Endothelial cell of umbilical vein (primary cell): ENCODE measurements at regions not wholly inside any gene's neighbourhood (a gene's known extent, or its start where the extent isn't known, plus 50 kb on each side); places are given as distances from the start of the nearest gene placed in this dataset.
A peak's percentile ranks its signal among the peaks of the same experiment; 100 is the strongest.

Experiments
- BruUV-seq: library from RNA; stranded (reverse); fragments of 400-500 nt; replicated peaks from 2 replicates; lab custom pipeline; 2021; lab: Mats Ljungman, UMichigan
- CTCF ChIA-PET: fragments of 300-600, 350-600 bp; sonication (Branson Sonifier 250); formaldehyde crosslinking; loops from one replicate; lab custom pipeline; 2021; ENCODE audit warnings: antibody characterized with exemption, inconsistent platforms; lab: Charles Lee
- POLR2A ChIA-PET: fragments of 300-600, 350-600 bp; sonication (Branson Sonifier 250); formaldehyde crosslinking; loops from one replicate; lab custom pipeline; 2021; ENCODE audit warnings: antibody characterized with exemption, inconsistent platforms; lab: Charles Lee
- DNase-seq: peaks from one replicate; pipeline ENCODE4 v3.0.0-alpha.2; 2011; ENCODE audit warnings: low read depth, low spot score
- FAIRE-seq: peaks from 2 replicates; lab custom pipeline; 2011; peaks lifted over from hg19 to GRCh38; lab: Jason Lieb, UNC
- H2AFZ ChIP-seq: 2 replicates; pipeline ENCODE4 v1.6.0; 2012; ENCODE audit warnings: low read depth, low read length, control low read depth, inconsistent platforms
- H3K27ac ChIP-seq: 2 replicates; pipeline ENCODE4 v1.5.1; 2011; ENCODE audit warnings: low read depth, mild to moderate bottlenecking, control low read depth, low read length, moderate library complexity; ENCODE audit not compliant: insufficient read depth
- H3K27me3 ChIP-seq, 2 experiments: 2 replicates each; pipeline versions ENCODE4 v1.6.0 to v1.6.1; 2011; ENCODE audit warnings: low read length in 2 of 2, mixed read lengths in 1 of 2; ENCODE audit not compliant: control insufficient read depth in 2 of 2, insufficient read depth in 2 of 2
- H3K36me3 ChIP-seq, 2 experiments: 2 replicates in 1 of 2; 3 replicates in 1 of 2; pipeline ENCODE4 v1.5.1; 2011; ENCODE audit warnings: low read length in 2 of 2, mild to moderate bottlenecking in 1 of 2, moderate library complexity in 1 of 2; ENCODE audit not compliant: control insufficient read depth in 2 of 2, insufficient read depth in 2 of 2; ENCODE audit errors: extremely low read depth in 1 of 2
- H3K4me1 ChIP-seq: 3 replicates; pipeline ENCODE4 v1.5.1; 2011; ENCODE audit warnings: mild to moderate bottlenecking, low read length; ENCODE audit not compliant: control insufficient read depth, insufficient read depth; ENCODE audit errors: extremely low read depth
- H3K4me2 ChIP-seq: 2 replicates; pipeline ENCODE4 v1.6.1; 2011; ENCODE audit warnings: low read length, control low read depth, mixed read lengths; ENCODE audit not compliant: insufficient read depth
- H3K4me3 ChIP-seq, 3 experiments: fragments of 200-600 bp in 1 of 3; sonication (generic), shearing (Covaris generic) in 1 of 3; replicated peaks in 1 of 3; 2 replicates each; pipeline ENCODE4 v1.5.1; 2011 to 2016; ENCODE audit warnings: control low read depth in 3 of 3, low read length in 3 of 3, mild to moderate bottlenecking in 2 of 3, inconsistent platforms in 1 of 3, low read depth in 1 of 3, moderate library complexity in 1 of 3; ENCODE audit not compliant: insufficient read depth in 1 of 3
- H3K79me2 ChIP-seq: 2 replicates; pipeline ENCODE4 v1.6.0; 2012; ENCODE audit warnings: low read length, inconsistent platforms; ENCODE audit not compliant: control insufficient read depth, insufficient read depth
- H3K9ac ChIP-seq: replicated peaks from 2 replicates; pipeline ENCODE3; 2011; ENCODE audit warnings: low read length, control low read depth; ENCODE audit not compliant: insufficient read depth; ENCODE audit errors: extremely low read depth
- H3K9me1 ChIP-seq: replicated peaks from 3 replicates; pipeline ENCODE4 v1.6.0; 2011; ENCODE audit warnings: mild to moderate bottlenecking, low read length; ENCODE audit not compliant: control insufficient read depth, insufficient read depth; ENCODE audit errors: extremely low read depth
- H3K9me3 ChIP-seq: replicated peaks from 2 replicates; pipeline ENCODE4 v1.5.1; 2012; ENCODE audit warnings: low read length, inconsistent platforms; ENCODE audit not compliant: control insufficient read depth, insufficient read depth
- H4K20me1 ChIP-seq: replicated peaks from 2 replicates; pipeline ENCODE3; 2011; ENCODE audit warnings: mild to moderate bottlenecking, low read length; ENCODE audit not compliant: control insufficient read depth, insufficient read depth; ENCODE audit errors: extremely low read depth
- EZH2 ChIP-seq: IDR thresholded peaks from 2 replicates; pipeline ENCODE4 v1.6.1; 2012; ENCODE audit warnings: borderline replicate concordance, low read depth, mild to moderate bottlenecking, moderate library complexity, low read length, inconsistent platforms; ENCODE audit not compliant: severe bottlenecking
- FOS ChIP-seq: IDR thresholded peaks from 2 replicates; pipeline ENCODE4 v1.6.1; 2011; ENCODE audit warnings: mild to moderate bottlenecking, low read length, moderate library complexity, borderline replicate concordance; ENCODE audit not compliant: insufficient read depth
- GATA2 ChIP-seq: IDR thresholded peaks from 2 replicates; pipeline ENCODE4 v1.7.0; 2011; ENCODE audit warnings: low read depth, mild to moderate bottlenecking, moderate library complexity, mixed read lengths, low read length; ENCODE audit not compliant: insufficient read length, insufficient read depth
- JUN ChIP-seq: IDR thresholded peaks from 2 replicates; pipeline ENCODE4 v1.6.1; 2011; ENCODE audit warnings: borderline replicate concordance, low read depth; ENCODE audit not compliant: insufficient read length, insufficient read depth
- MYC ChIP-seq: IDR thresholded peaks from one replicate; pipeline ENCODE4 v1.6.1; 2011; ENCODE audit warnings: mild to moderate bottlenecking, low read depth, low read length
- POLR2A ChIP-seq: IDR thresholded peaks from 2 replicates; pipeline ENCODE4 v1.6.1; 2012; ENCODE audit warnings: low read depth, mild to moderate bottlenecking, control low read depth, low read length
- POLR2AphosphoS5 ChIP-seq: IDR thresholded peaks from 2 replicates; pipeline ENCODE4 v1.6.1; 2012; ENCODE audit warnings: low read depth, mild to moderate bottlenecking, control low read depth, low read length, moderate library complexity; ENCODE audit not compliant: insufficient read depth
- dilution Hi-C: fragments of 300-500 bp; cut with MboI; formaldehyde crosslinking; loops from one replicate; pipeline ENCODE4 v1.15.0; 2019; ENCODE audit warnings: low sequenced_read_pairs; ENCODE audit not compliant: extremely low pct_ligation_motif_present
- intact Hi-C: fragments of 100-400 bp; cut with micrococcal nuclease; formaldehyde crosslinking; loops from one replicate; pipeline ENCODE4 v1.10.0; 2022
- TF ChIP-seq, protein P1 (sequence below), 2 donors: IDR thresholded peaks; 1 replicate in 1 of 2; 2 replicates in 1 of 2; pipeline ENCODE4 v1.5.1; 2011; ENCODE audit warnings: low read length in 2 of 2, mild to moderate bottlenecking in 2 of 2, moderate library complexity in 2 of 2, control low read depth in 1 of 2, inconsistent platforms in 1 of 2, low read depth in 1 of 2; ENCODE audit not compliant: insufficient read depth in 1 of 2; ENCODE audit errors: extremely low read depth in 1 of 2
- TF ChIP-seq, protein P2 (sequence below): IDR thresholded peaks from 2 replicates; pipeline ENCODE4 v1.6.1; 2011; ENCODE audit not compliant: insufficient read depth, insufficient read length

DNA sequence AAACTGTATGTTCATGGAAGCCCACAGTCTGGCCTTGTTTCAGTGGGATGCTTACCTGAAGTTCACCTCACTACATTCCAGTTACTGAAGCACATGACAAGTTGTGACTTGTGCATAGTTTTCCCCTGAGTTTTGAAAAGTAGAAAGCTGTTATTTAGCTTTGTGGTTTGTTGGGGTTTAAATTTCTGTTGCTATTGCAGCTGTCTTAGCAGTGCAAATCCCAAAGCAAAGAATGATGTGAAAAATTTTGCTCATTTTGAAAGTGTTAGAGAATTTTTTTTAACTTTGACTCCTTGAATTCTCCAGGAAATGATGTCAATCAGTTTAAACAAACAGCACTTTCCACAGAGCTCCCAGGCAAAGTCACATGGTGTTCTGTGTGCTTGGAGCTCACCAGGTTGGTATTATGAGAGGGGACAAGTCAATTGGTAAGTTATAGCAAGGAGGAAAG is 268.4 kb downstream of the ADGRG6 start:
- CTCF ChIA-PET, result interaction anchor here (1.3 to 4.8 kb wide), 3 partner anchors 46 to 856 kb away, joined by 3 to 28 read pairs (median 18); no protein-coding TSS in a partner anchor
- no peak for TF ChIP-seq EZH2
- TF ChIP-seq, protein P1, sequence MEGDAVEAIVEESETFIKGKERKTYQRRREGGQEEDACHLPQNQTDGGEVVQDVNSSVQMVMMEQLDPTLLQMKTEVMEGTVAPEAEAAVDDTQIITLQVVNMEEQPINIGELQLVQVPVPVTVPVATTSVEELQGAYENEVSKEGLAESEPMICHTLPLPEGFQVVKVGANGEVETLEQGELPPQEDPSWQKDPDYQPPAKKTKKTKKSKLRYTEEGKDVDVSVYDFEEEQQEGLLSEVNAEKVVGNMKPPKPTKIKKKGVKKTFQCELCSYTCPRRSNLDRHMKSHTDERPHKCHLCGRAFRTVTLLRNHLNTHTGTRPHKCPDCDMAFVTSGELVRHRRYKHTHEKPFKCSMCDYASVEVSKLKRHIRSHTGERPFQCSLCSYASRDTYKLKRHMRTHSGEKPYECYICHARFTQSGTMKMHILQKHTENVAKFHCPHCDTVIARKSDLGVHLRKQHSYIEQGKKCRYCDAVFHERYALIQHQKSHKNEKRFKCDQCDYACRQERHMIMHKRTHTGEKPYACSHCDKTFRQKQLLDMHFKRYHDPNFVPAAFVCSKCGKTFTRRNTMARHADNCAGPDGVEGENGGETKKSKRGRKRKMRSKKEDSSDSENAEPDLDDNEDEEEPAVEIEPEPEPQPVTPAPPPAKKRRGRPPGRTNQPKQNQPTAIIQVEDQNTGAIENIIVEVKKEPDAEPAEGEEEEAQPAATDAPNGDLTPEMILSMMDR (IDR thresholded peaks at IDR 0.05; ENCODE audit: extremely low read depth in 1 of 2, insufficient read depth in 1 of 2, low read depth in 1 of 2, low read length in 2 of 2), result no peak
- no peak for TF ChIP-seq POLR2A
- no peak for TF ChIP-seq JUN
- TF ChIP-seq, protein P2, sequence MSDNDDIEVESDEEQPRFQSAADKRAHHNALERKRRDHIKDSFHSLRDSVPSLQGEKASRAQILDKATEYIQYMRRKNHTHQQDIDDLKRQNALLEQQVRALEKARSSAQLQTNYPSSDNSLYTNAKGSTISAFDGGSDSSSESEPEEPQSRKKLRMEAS, result no peak
- no peak for TF ChIP-seq MYC
- TF ChIP-seq GATA2, result no peak
- TF ChIP-seq POLR2AphosphoS5, result no peak
- no peak for TF ChIP-seq FOS
- Histone ChIP-seq H2AFZ (no peak overlapping the region), H3K27me3 (peaks cover 2 to 16% of the 10 kb centered on the region in 2 experiments), H3K4me2 (no peak overlapping the region), H3K4me1 (no peaks in the 10 kb centered on the region), H4K20me1 (no peaks in the 10 kb centered on the region), H3K79me2 (no peaks in the 10 kb centered on the region), H3K9ac (no peak overlapping the region), H3K27ac (no peak overlapping the region), H3K36me3 (no peaks in the 10 kb centered on the region), H3K9me3 (no peaks in the 10 kb centered on the region), H3K4me3 (no peak overlapping the region), H3K9me1 (no peaks in the 10 kb centered on the region)
- BruUV-seq, result no TSS peak
- POLR2A ChIA-PET, result no interaction called here
- intact Hi-C loops (no loop called here), dilution Hi-C loops (no loop called here)
- peak; percentile 9 for DNase-seq
- FAIRE-seq, result no peak
